ENCODE measurements at regions not wholly inside any gene's neighbourhood (a gene's known extent, or its start where the extent isn't known, plus 50 kb on each side); places are given as distances from the start of the nearest gene placed in this dataset.

GRCh38 chr5:111984044-111984443 lies 227.1 kb upstream of the NREP start:
- Histone ChIP-seq H4K5ac (ENCODE audit: low read depth, low read length) (peak overlapping the region; percentile 86; the same call in 1 of the 2 replicates), H2AFZ (replicated peaks; ENCODE audit: low read length, poor library complexity) (peak overlapping the region; percentile 72), H3K23ac (ENCODE audit: low read depth, low read length) (peak overlapping the region; percentile 76; the same call in 1 of the 2 replicates), H4K91ac (ENCODE audit: insufficient read depth, low read depth, low read length) (peak overlapping the region; percentile 18; the same call in 1 of the 2 replicates), H2BK120ac (ENCODE audit: low read depth, low read length) (peak overlapping the region; percentile 87), H2AK5ac (ENCODE audit: low read depth, low read length) (no peak overlapping the region), H2BK15ac (ENCODE audit: low read depth, low read length) (no peak overlapping the region; the same call in 1 of the 3 replicates), H4K8ac (ENCODE audit: low read depth in 2 of 2, low read length in 2 of 2) (peak overlapping the region in 1 of 2 experiments; percentile 84; a peak in 2 of 4 replicates), H2BK5ac (ENCODE audit: low read depth, low read length, poor library complexity, severe bottlenecking) (peak overlapping the region; percentile 90), H3K56ac (ENCODE audit: extremely low read depth, insufficient read depth, low read length) (0 out of 2 replicates have a peak overlapping the region, but pooled peaks have one; percentile 40), H3K27me3 (ENCODE audit: control insufficient read depth, insufficient read depth, low read length) (no peaks in the 10 kb centered on the region), H3K4me1 (ENCODE audit: control insufficient read depth, insufficient read depth, low read length) (peaks cover 4% of the 10 kb centered on the region), H3K9me3 (ENCODE audit: control insufficient read depth, insufficient read depth, low read length) (no peaks in the 10 kb centered on the region), H3K79me1 (ENCODE audit: low read depth in 1 of 2, low read length in 2 of 2) (no peaks in the 10 kb centered on the region), H3K4ac (ENCODE audit: low read depth, low read length) (peak overlapping the region; percentile 86), H3K9me1 (ENCODE audit: insufficient read depth, low read length) (0 out of 2 replicates have a peak, but pooled peaks cover 2% of the 10 kb centered on the region), H3K9ac (ENCODE audit: low read depth, low read length) (no peak overlapping the region), H3K14ac (replicated peaks; ENCODE audit: low read depth, low read length) (peak overlapping the region; percentile 70), H4K20me1 (ENCODE audit: insufficient read depth, low read length) (no peaks in the 10 kb centered on the region), H3K27ac (ENCODE audit: insufficient read depth, low read length) (peak overlapping the region; percentile 46; the same call in 1 of the 2 replicates), H2AK9ac (replicated peaks; ENCODE audit: low read depth, low read length, poor library complexity) (no peak overlapping the region), H3K18ac (ENCODE audit: low read depth, low read length) (peak overlapping the region; percentile 96; the same call in 1 of the 2 replicates), H3K36me3 (ENCODE audit: control insufficient read depth, insufficient read depth, low read length) (no peaks in the 10 kb centered on the region), H2BK20ac (ENCODE audit: low read depth, low read length) (peak overlapping the region; percentile 86), H3K4me3 (ENCODE audit: insufficient read depth, low read depth, low read length) (no peak overlapping the region), H3K4me2 (ENCODE audit: low read depth, low read length) (peak overlapping the region; percentile 75; the same call in 1 of the 2 replicates)
- intact Hi-C loops (cut with micrococcal nuclease) (no loop called here), dilution Hi-C loops (cut with HindIII; ENCODE audit: low sequenced_read_pairs, unreplicated experiment) (no loop called here), in situ Hi-C loops (cut with MboI; ENCODE audit: low sequenced_read_pairs) (no loop called here)
- peak; percentile 76 for ATAC-seq (ENCODE audit: low read depth)
- ChIA-PET POLR2A (ENCODE audit: unreplicated experiment) (no interaction called here), CTCF (no interaction called here)
- BruUV-seq (replicated peaks): no TSS peak
- DNase-seq: peak; percentile 92
- TF ChIP-seq SMC3 (IDR thresholded peaks at IDR 0.05; ENCODE audit: low read depth, low read length): no peak
- TF ChIP-seq CHD1 (IDR thresholded peaks at IDR 0.05; ENCODE audit: low read depth, low read length): no peak
- TF ChIP-seq ELK1 (IDR thresholded peaks at IDR 0.05; ENCODE audit: borderline replicate concordance, low read depth, low read length): no peak
- TF ChIP-seq MAZ (IDR thresholded peaks at IDR 0.05; ENCODE audit: borderline replicate concordance, low read depth, low read length): 0 out of 2 replicates have a peak, but pooled peaks have one; percentile 13
- no peak for TF ChIP-seq MXI1 (IDR thresholded peaks at IDR 0.05; ENCODE audit: borderline replicate concordance, low read depth, low read length)
- TF ChIP-seq USF2 (IDR thresholded peaks at IDR 0.05; ENCODE audit: low read depth, low read length): no peak
- no peak for TF ChIP-seq NFE2L2 (IDR thresholded peaks at IDR 0.05; ENCODE audit: low read depth, low read length)
- peak; percentile 59 for TF ChIP-seq FOS (IDR thresholded peaks at IDR 0.05; ENCODE audit: low read depth, low read length)
- no peak for TF ChIP-seq RAD21 (IDR thresholded peaks at IDR 0.05; ENCODE audit: low read length)
- no peak for TF ChIP-seq MAFK (IDR thresholded peaks at IDR 0.05; ENCODE audit: low read depth, low read length)
- no peak for TF ChIP-seq RFX5 (IDR thresholded peaks at IDR 0.05; ENCODE audit: low read depth, low read length)
- no peak for TF ChIP-seq CTCF (conservative IDR thresholded peaks at IDR 0.05; ENCODE audit: low read depth, low read length)
- no peak for TF ChIP-seq POLR2A (IDR thresholded peaks at IDR 0.05; ENCODE audit: low read depth, low read length)
- no peak for TF ChIP-seq RCOR1 (IDR thresholded peaks at IDR 0.05; ENCODE audit: insufficient replicate concordance, low read length)
- no peak for TF ChIP-seq CEBPB (IDR thresholded peaks at IDR 0.05; ENCODE audit: low read depth, low read length)
- TF ChIP-seq BHLHE40 (IDR thresholded peaks at IDR 0.05; ENCODE audit: low read depth, low read length): no peak; the same call in 1 of the 2 replicates
- 100% methylated on average over 1 of the region's 2 CpGs; no CpG with 5 or more reads in 1 of the 2 experiments for WGBS, 2 experiments (ENCODE audit: extremely low coverage in 2 of 2, insufficient read length in 1 of 2)
